ENCODE measurements at regions not wholly inside any gene's neighbourhood (a gene's known extent, or its start where the extent isn't known, plus 50 kb on each side); places are given as distances from the start of the nearest gene placed in this dataset.

GRCh38 chr4:57499786-57500185, 389.6 kb upstream of the IGFBP7 start:
- H3K4me1 ChIP-seq (ENCODE audit: control insufficient read depth, insufficient read depth, low read depth, low read length) = no peaks in the 10 kb centered on the region
- H3K9ac ChIP-seq (ENCODE audit: low read length) = no peak overlapping the region
- H4K8ac ChIP-seq (ENCODE audit: low read length) = no peak overlapping the region
- no peak overlapping the region for H2AK5ac ChIP-seq (ENCODE audit: low read length, severe bottlenecking)
- no peak overlapping the region for H2BK120ac ChIP-seq (ENCODE audit: low read depth, low read length)
- H3K36me3 ChIP-seq (ENCODE audit: control insufficient read depth in 1 of 2, insufficient read depth in 2 of 2, low read depth in 1 of 2, low read length in 2 of 2) = no peaks in the 10 kb centered on the region
- H2AFZ ChIP-seq (ENCODE audit: low read depth, low read length) = no peak overlapping the region
- H2BK15ac ChIP-seq (ENCODE audit: low read depth, poor library complexity, severe bottlenecking) = no peak overlapping the region
- H3K23ac ChIP-seq (ENCODE audit: low read length in 2 of 2) = no peak overlapping the region
- WGBS = 74% methylated on average over 6 of the region's 6 CpGs
- no peaks in the 10 kb centered on the region for H3K9me3 ChIP-seq (ENCODE audit: control insufficient read depth, low read length)
- no peak overlapping the region for H3K14ac ChIP-seq (ENCODE audit: low read length in 2 of 2)
- no peak overlapping the region for H3K4ac ChIP-seq (ENCODE audit: low read depth in 1 of 2, low read length in 2 of 2)
- DNase-seq = no peak
- H3K79me1 ChIP-seq (replicated peaks; ENCODE audit: low read length, poor library complexity, severe bottlenecking) = no peaks in the 10 kb centered on the region
- no peaks in the 10 kb centered on the region for H3K27me3 ChIP-seq (ENCODE audit: control insufficient read depth in 1 of 2, insufficient read depth in 1 of 2, low read length in 2 of 2)
- H3K18ac ChIP-seq (ENCODE audit: low read depth in 1 of 2, low read length in 2 of 2) = no peak overlapping the region
- H2BK5ac ChIP-seq (ENCODE audit: low read depth, low read length, poor library complexity, severe bottlenecking) = no peak overlapping the region
- H3K27ac ChIP-seq (ENCODE audit: low read length, poor library complexity, severe bottlenecking) = no peak overlapping the region
- no peak overlapping the region for H4K91ac ChIP-seq (ENCODE audit: low read length)
- H3K4me3 ChIP-seq (ENCODE audit: insufficient read depth in 1 of 2, low read depth in 1 of 2, low read length in 2 of 2) = no peak overlapping the region
- no peak overlapping the region for H3K4me2 ChIP-seq (ENCODE audit: low read length, poor library complexity, severe bottlenecking)
- H2BK12ac ChIP-seq (ENCODE audit: low read length in 2 of 2) = no peak overlapping the region

DNA sequence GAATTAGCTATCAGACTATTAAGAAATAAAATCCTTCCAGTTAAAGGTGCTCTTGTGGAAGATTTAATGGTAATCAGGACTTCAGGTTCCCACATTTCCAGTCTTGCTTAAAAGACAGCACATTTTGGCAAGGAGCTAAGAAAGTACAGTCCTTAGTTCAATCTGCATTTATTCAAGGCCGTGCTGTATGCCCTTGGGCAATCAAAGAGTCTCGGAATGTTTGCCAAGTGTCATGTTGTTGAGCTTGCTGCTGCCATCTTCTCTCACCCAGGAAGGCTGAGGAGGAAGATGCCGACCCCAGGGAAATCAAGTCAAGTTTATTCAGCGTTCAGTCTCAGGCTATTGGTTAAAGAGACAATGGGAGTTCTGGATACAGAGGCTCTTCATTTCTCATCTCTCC, 388.1 kb upstream of the IGFBP7 start:
- H3K23ac ChIP-seq (ENCODE audit: low read length in 2 of 2) = no peak overlapping the region
- H3K4me2 ChIP-seq (ENCODE audit: low read length, poor library complexity, severe bottlenecking) = no peak overlapping the region
- no peaks in the 10 kb centered on the region for H3K4me1 ChIP-seq (ENCODE audit: control insufficient read depth, insufficient read depth, low read depth, low read length)
- H3K14ac ChIP-seq (ENCODE audit: low read length in 2 of 2) = no peak overlapping the region
- 91% methylated on average over 2 of the region's 4 CpGs for WGBS
- H3K27me3 ChIP-seq (ENCODE audit: control insufficient read depth in 1 of 2, insufficient read depth in 1 of 2, low read length in 2 of 2) = no peaks in the 10 kb centered on the region
- H3K9me3 ChIP-seq (ENCODE audit: control insufficient read depth, low read length) = no peaks in the 10 kb centered on the region
- no peak overlapping the region for H3K27ac ChIP-seq (ENCODE audit: low read length, poor library complexity, severe bottlenecking)
- DNase-seq = no peak
- no peak overlapping the region for H2BK15ac ChIP-seq (ENCODE audit: low read depth, poor library complexity, severe bottlenecking)
- no peak overlapping the region for H4K8ac ChIP-seq (ENCODE audit: low read length)
- H2AFZ ChIP-seq (ENCODE audit: low read depth, low read length) = no peak overlapping the region
- H2BK5ac ChIP-seq (ENCODE audit: low read depth, low read length, poor library complexity, severe bottlenecking) = no peak overlapping the region
- H3K4me3 ChIP-seq (ENCODE audit: insufficient read depth in 1 of 2, low read depth in 1 of 2, low read length in 2 of 2) = no peak overlapping the region
- no peaks in the 10 kb centered on the region for H3K79me1 ChIP-seq (replicated peaks; ENCODE audit: low read length, poor library complexity, severe bottlenecking)
- no peak overlapping the region for H3K4ac ChIP-seq (ENCODE audit: low read depth in 1 of 2, low read length in 2 of 2)
- H2BK120ac ChIP-seq (ENCODE audit: low read depth, low read length) = no peak overlapping the region
- H3K18ac ChIP-seq (ENCODE audit: low read depth in 1 of 2, low read length in 2 of 2) = no peak overlapping the region
- no peak overlapping the region for H4K91ac ChIP-seq (ENCODE audit: low read length)
- H2AK5ac ChIP-seq (ENCODE audit: low read length, severe bottlenecking) = no peak overlapping the region
- H3K9ac ChIP-seq (ENCODE audit: low read length) = no peak overlapping the region
- H3K36me3 ChIP-seq (ENCODE audit: control insufficient read depth in 1 of 2, insufficient read depth in 2 of 2, low read depth in 1 of 2, low read length in 2 of 2) = no peaks in the 10 kb centered on the region
- H2BK12ac ChIP-seq (ENCODE audit: low read length in 2 of 2) = no peak overlapping the region

GRCh38 chr4:57496697-57497471, 386.7 kb upstream of the IGFBP7 start:
- H3K4me2 ChIP-seq (ENCODE audit: low read length, poor library complexity, severe bottlenecking) = no peak overlapping the region
- no peak overlapping the region for H4K8ac ChIP-seq (ENCODE audit: low read length)
- H3K9ac ChIP-seq (ENCODE audit: low read length) = no peak overlapping the region
- H3K27ac ChIP-seq (ENCODE audit: low read length, poor library complexity, severe bottlenecking) = no peak overlapping the region
- H2BK120ac ChIP-seq (ENCODE audit: low read depth, low read length) = no peak overlapping the region
- no peak overlapping the region for H3K23ac ChIP-seq (ENCODE audit: low read length in 2 of 2)
- H3K4me3 ChIP-seq (ENCODE audit: insufficient read depth in 1 of 2, low read depth in 1 of 2, low read length in 2 of 2) = no peak overlapping the region
- no peak overlapping the region for H2BK12ac ChIP-seq (ENCODE audit: low read length in 2 of 2)
- H2AFZ ChIP-seq (ENCODE audit: low read depth, low read length) = no peak overlapping the region
- H3K36me3 ChIP-seq (ENCODE audit: control insufficient read depth in 1 of 2, insufficient read depth in 2 of 2, low read depth in 1 of 2, low read length in 2 of 2) = no peaks in the 10 kb centered on the region
- H3K4me1 ChIP-seq (ENCODE audit: control insufficient read depth, insufficient read depth, low read depth, low read length) = no peaks in the 10 kb centered on the region
- no peak overlapping the region for H3K18ac ChIP-seq (ENCODE audit: low read depth in 1 of 2, low read length in 2 of 2)
- H2AK5ac ChIP-seq (ENCODE audit: low read length, severe bottlenecking) = no peak overlapping the region
- no peak overlapping the region for H2BK15ac ChIP-seq (ENCODE audit: low read depth, poor library complexity, severe bottlenecking)
- H3K4ac ChIP-seq (ENCODE audit: low read depth in 1 of 2, low read length in 2 of 2) = no peak overlapping the region
- no peak overlapping the region for H4K91ac ChIP-seq (ENCODE audit: low read length)
- no peak overlapping the region for H3K14ac ChIP-seq (ENCODE audit: low read length in 2 of 2)
- H3K27me3 ChIP-seq (ENCODE audit: control insufficient read depth in 1 of 2, insufficient read depth in 1 of 2, low read length in 2 of 2) = no peaks in the 10 kb centered on the region
- no peak for DNase-seq
- no peak overlapping the region for H2BK5ac ChIP-seq (ENCODE audit: low read depth, low read length, poor library complexity, severe bottlenecking)
- WGBS = no CpG with 5 or more reads among the region's 2 CpGs
- no peaks in the 10 kb centered on the region for H3K79me1 ChIP-seq (replicated peaks; ENCODE audit: low read length, poor library complexity, severe bottlenecking)
- H3K9me3 ChIP-seq (ENCODE audit: control insufficient read depth, low read length) = no peaks in the 10 kb centered on the region

- Histone ChIP-seq H3K18ac (ENCODE audit: low read depth in 1 of 2, low read length in 2 of 2) (no peak overlapping the region), H3K14ac (ENCODE audit: low read length in 2 of 2) (no peak overlapping the region), H4K8ac (ENCODE audit: low read length) (no peak overlapping the region), H2AK5ac (ENCODE audit: low read length, severe bottlenecking) (no peak overlapping the region), H3K36me3 (ENCODE audit: control insufficient read depth in 1 of 2, insufficient read depth in 2 of 2, low read depth in 1 of 2, low read length in 2 of 2) (no peaks in the 10 kb centered on the region), H3K4me2 (ENCODE audit: low read length, poor library complexity, severe bottlenecking) (no peak overlapping the region), H3K79me1 (replicated peaks; ENCODE audit: low read length, poor library complexity, severe bottlenecking) (no peaks in the 10 kb centered on the region), H2BK5ac (ENCODE audit: low read depth, low read length, poor library complexity, severe bottlenecking) (no peak overlapping the region), H3K4ac (ENCODE audit: low read depth in 1 of 2, low read length in 2 of 2) (no peak overlapping the region), H2BK12ac (ENCODE audit: low read length in 2 of 2) (no peak overlapping the region), H2BK120ac (ENCODE audit: low read depth, low read length) (no peak overlapping the region), H3K27ac (ENCODE audit: low read length, poor library complexity, severe bottlenecking) (no peak overlapping the region), H3K9me3 (ENCODE audit: control insufficient read depth, low read length) (no peaks in the 10 kb centered on the region), H2AFZ (ENCODE audit: low read depth, low read length) (no peak overlapping the region), H3K9ac (ENCODE audit: low read length) (no peak overlapping the region), H3K4me1 (ENCODE audit: control insufficient read depth, insufficient read depth, low read depth, low read length) (no peaks in the 10 kb centered on the region), H3K4me3 (ENCODE audit: insufficient read depth in 1 of 2, low read depth in 1 of 2, low read length in 2 of 2) (no peak overlapping the region), H3K27me3 (ENCODE audit: control insufficient read depth in 1 of 2, insufficient read depth in 1 of 2, low read length in 2 of 2) (no peaks in the 10 kb centered on the region), H3K23ac (ENCODE audit: low read length in 2 of 2) (no peak overlapping the region), H2BK15ac (ENCODE audit: low read depth, poor library complexity, severe bottlenecking) (no peak overlapping the region), H4K91ac (ENCODE audit: low read length) (no peak overlapping the region)
- WGBS = 46% methylated on average over 3 of the region's 4 CpGs
- DNase-seq = no peak
Observed at GRCh38 chr4:57494821-57495220, 384.6 kb upstream of the IGFBP7 start.

Measured in mesenchymal stem cell (in vitro differentiated cells and primary cell).